NOMO-1 (cell line): ENCODE measurements at regions not wholly inside any gene's neighbourhood (a gene's known extent, or its start where the extent isn't known, plus 50 kb on each side); places are given as distances from the start of the nearest gene placed in this dataset.
"Not testable (repeated sequence)": the region's sequence is repeated elsewhere in the genome, so short reads cannot be mapped to it uniquely, and the experiment has no call there.

ENCODE experiments used
- DNase-seq, 2 experiments: peaks; one replicate each; lab custom pipeline; 2025; ENCODE audit not compliant: unreplicated experiment in 2 of 2; lab: John Stamatoyannopoulos, UW

DNA sequence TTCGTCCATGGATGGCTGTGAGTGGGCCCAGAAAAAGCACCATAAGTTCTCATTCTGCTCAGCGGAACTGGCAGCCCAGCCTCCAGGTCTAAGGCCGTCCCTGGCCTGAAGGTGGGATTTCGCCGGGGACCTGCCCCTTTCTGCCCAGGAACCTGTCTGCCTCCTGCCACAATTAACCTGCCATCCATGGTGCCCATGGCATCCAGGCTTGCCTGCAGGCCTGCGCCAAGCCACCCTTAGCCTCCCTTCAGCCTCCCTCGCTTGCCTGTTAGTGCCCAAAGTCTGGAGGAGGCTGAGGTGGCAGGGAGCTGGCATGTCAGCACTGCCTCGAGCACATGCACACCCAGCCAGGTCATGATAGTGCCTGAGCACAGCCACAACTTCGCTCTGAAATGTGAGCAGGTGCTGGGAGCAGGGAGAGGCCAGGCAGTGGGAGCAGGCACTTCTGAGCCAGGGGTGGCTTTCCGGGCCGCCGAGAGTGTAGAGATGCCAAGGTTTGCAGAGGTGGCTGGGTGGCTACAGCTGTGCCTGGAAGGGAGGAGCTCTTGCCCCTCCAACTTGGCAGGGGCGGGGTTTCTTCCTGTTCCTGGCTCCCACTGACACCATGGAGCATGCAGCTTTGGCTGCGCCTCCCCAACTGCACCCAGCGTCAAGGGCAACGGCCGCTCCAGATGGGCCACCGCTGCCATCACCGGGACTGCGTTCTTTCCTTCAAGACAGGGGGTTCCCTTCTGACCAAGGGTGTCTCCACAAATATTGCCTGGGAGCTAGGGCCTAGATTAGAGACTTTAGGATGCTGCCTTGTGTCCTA is 648.9 kb upstream of the VRK2 start:
- DNase-seq, result no peak

DNA sequence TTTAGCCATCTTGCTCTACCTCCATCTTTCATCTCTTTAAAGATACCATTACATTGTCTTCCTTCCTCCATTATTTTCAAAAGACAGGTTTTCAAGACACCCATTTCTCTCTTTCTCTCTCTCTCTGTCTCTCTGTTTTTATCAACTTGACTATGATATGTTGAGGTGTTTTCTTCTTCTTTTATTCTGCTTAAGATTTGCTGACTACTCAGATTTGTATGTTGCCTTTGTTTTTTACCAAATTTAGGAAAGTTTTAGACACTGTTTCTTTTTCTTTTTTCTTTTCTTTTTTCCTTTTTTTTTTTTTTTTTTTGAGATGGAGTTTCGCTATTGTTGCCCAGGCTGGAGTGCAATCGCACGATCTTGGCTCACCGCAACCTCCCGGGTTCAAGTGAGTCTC is 647.5 kb upstream of the VRK2 start:
- DNase-seq, result no peak

DNA sequence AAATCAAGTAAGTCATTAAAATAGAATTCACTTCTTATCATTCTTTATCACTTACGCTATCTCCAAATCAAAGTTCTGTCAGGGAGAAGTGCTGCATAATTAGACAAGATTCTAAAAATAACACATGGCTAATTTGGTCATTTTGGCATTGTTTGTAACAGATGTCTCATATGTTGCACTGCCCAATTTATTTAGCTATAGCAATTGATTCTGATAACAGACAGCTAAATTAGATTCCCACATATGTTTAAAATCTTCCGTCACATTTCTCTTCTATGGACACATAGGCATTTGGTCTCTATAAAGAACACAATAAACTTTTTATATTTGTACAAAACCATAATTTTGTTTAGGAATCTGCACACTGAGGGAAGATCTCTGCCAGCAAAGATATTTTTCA is 644.5 kb upstream of the VRK2 start:
- DNase-seq, result no peak

DNA sequence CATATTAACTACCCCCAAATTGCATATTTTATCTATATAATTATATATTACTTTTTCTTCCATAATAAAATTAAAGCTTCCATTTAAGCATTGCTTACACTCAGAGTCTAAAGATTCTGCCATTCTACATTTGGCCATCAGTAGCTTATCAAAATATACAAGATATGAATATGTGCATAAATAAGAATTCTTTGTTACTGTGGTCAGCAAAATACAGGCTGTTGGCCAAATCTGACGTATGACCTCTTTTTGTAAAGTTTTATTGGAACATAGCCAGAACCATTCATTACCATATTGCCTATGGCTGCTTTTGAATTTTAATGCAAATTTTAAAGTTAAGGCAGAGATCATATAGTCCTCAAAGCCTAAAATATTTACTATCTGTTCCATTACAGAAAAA is 643.9 kb upstream of the VRK2 start:
- DNase-seq, result no peak

DNA sequence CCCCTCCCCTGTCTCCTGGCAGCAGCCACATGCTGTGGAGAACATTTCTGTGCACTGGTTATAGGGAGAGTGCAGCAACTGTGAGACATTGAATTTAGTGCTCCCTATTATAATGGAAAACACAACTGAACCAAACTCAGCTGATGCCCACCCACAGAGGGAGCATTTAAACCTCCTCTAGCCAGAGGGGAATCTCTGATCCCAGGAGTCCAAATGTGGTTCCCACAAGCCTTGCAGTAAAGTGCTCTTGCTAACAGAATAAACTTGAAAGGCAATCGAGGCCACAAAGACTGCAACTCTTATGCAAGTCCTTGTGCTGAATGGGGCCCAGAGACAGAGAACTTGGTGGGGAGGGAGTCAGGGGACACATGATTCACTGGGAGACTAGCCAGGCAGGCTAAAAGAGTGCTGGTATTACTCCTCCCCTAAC is 638.8 kb upstream of the VRK2 start:
- DNase-seq, result no peak

DNA sequence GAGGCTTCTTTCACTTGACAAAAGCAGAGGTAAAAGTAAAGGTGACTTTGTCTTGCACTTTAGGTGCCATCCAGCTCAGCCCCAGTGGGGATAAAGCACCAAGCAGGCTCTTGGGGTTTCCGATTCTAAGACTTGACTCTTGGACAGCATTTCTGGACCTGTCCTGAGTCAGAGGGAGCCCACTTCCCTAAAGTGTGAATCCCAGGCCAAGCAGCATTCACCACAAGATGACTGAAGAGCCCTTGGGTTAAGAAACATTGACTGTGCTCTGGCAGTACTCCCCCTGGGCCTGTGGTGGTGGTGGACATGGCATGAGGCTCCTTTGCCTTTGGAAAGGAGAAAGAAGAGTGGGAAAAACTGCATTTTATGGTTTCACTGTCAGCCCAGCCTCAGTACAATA is 638.0 kb upstream of the VRK2 start:
- DNase-seq, result no peak

DNA sequence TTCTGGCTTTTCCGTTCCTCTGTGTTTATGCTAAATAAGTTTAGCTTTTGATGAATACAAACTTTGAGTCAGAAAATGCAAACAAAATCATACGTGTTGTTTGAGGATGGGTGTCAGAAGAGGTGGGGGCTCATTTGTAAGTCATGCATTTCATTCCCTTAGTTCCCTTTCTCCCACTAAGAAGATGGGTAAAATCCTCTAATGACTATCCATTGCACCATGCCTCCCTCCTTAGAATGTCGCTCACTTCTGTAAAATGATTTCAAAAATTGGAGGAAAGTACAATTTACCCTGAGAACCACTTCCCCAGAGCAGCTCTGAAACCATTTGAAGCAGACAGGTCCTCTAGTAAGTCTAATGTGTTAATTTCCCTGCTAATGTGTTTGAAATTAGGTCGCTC is 629.6 kb upstream of the VRK2 start:
- no peak for DNase-seq

DNA sequence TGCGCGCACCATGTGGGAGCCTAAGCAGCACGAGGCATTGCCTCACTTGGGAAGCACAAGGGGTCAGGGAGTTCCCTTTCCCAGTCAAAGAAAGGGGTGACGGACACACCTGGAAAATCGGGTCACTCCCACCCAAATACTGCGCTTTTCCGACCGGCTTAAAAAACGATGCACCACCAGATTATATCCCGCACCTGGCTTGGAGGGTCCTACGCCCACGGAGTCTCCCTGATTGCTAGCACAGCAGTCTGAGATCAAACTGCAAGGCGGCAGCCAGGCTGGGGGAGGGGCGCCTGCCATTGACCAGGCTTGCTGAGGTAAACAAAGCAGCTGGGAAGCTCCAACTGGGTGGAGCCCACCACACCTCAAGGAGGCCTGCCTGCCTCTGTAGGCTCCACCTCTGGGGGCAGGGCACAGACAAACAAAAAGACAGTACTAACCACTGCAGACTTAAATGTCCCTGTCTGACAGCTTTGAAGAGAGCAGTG is 627.7 kb upstream of the VRK2 start:
- DNase-seq, result not testable (repeated sequence)

DNA sequence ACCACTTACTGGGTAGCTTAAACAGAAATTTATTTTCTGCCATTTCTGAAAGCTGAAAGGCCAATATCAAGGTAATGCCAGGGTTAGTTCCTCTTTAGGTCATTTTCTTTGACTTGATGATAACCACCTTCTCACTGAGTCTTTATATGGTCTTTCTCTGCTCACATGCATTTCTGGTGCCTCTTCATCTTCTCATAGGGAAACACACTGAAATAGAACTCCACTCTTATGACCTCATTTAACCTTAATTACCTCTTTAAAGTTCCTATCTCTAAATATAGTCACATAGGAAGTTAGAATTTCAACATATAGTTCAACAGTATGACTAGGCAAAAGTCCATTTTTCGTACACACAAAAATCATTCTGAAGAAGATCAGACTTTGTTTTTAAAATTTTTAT is 616.8 kb upstream of the VRK2 start:
- DNase-seq, result peak; percentile 73 to 95

DNA sequence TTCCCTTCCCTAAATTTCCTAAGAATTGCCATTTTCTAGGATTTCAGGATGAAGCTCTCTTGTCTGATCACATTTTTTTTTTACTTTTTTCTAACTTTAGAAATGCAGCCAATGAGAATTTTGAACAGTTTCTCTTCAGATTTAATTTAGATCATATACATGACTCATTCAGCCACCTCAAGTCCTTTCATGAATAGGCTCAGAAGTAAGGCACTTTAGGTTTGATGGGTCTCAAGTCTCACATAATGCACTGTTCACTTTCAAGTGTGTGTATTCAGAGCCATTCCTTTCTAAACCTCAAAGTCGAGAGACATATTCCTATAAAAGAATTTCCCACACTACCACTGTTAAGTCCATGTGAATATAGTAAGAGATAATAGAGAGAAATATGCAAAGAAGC is 614.1 kb upstream of the VRK2 start:
- no peak for DNase-seq

DNA sequence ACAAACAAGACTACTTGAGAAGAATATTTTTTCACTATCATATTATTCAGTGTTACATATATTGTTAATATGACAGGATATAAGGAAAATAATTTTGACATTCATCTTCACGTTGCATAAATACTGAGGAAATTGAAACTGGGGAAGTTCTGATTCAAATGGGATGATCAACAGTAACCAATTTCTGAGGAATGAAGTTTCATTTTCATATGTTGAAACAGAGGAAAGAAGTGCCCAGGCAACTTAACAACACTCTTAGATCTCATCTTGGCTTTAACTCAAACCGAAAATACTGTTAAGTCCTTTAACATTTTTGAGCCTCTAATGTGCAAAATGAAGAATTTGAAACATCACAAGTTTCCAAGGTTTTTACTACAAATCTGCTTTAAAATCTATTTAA is 612.2 kb upstream of the VRK2 start:
- DNase-seq, result peak in 1 of 2 experiments; percentile 43

DNA sequence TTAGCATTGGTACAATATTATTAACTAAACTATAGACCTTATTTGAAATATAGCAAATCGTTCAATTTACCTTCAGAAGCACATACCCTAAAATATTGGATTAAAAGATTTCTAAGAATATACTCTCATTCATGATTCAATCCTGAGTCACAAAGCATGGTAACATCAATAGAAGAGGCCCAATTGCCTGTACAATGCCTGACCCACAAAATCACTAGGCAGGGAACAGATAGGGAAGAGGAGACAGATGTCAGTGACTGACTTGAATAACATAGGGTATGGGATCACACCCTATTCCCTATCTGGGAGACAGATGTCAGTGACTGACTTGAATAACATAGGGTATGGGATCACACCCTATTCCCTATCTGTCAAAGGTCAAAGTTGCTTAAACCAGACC is 611.6 kb upstream of the VRK2 start:
- no peak for DNase-seq

DNA sequence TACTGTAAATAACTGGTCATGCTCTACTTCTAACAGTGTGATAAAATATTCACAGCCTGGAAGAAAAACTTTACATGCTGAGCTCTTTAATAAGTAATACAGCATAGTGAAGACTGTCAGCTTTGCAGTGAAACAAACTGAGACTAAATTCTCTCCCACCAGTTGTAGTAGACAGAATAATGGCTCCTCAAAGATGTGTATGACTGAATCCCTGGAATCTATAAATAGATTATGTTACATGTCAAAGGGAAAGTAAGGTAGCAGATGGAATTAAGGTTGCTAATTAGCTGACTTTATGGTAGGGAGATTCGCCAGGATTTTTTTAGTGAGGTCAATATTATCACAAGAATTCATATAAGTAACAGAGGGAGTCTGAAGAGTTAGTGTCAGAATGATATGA is 609.5 kb upstream of the VRK2 start:
- no peak for DNase-seq

DNA sequence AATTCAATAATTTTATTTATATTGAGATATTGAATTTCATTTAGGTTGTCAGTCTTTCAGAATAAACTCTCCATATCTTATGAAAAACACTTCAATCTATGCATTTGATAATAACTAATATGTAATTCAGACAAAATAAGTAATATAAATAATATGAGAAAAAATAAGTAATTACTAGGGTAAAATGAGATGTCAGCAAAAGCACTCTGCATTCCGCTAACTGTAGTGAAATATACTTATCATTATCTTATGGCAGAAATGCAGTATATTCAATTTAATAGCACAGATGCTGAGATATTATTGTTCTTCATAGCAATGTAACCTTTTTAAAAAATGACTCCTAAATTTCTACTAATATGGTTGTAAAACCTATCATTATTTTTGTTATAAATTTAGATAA is 606.2 kb upstream of the VRK2 start:
- no peak for DNase-seq

DNA sequence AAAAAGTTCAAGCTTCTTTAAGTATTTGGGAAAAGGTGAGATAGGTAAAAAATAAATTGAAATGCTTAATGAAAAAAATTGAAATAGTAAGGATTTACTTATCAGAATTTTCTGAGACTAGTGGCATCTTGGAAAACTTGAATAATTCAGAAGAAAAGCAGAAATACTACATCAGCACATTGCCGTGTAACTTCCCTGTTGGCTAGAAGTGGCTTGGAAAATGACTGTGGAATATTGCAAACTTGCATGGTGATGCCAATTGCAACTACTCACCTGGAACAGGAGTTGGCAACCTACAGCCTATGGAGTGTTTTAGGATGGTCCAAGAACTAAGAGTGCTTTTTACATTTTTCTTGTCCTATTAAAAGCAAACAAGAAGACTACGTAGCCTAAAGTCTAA is 603.5 kb upstream of the VRK2 start:
- DNase-seq, result no peak

DNA sequence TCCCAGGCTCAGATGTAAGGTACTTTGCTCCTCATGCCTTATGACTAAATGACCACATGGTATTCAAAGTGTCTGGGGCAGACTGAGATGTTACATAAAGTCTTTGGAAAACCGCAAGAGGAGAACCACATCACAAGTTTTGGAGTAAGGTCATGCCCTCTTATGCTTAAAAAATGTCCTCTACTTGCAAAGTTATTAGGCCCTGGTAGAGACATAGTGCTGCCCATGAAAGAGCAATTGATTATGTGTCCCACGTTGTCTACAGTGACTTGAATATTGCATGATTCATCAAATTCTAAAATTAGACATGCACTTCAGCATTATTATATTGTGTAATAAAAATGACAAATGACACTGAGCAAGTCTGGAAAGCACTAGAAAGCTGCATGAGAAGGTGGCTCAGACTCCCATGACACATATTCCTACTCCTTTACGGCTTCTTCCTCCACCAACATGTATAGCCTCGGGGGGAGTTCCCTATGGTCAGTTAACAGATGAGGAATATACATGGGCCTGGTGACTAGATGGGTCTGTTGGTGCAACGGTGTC is 602.6 kb upstream of the VRK2 start:
- peak; percentile 52 to 89 for DNase-seq

DNA sequence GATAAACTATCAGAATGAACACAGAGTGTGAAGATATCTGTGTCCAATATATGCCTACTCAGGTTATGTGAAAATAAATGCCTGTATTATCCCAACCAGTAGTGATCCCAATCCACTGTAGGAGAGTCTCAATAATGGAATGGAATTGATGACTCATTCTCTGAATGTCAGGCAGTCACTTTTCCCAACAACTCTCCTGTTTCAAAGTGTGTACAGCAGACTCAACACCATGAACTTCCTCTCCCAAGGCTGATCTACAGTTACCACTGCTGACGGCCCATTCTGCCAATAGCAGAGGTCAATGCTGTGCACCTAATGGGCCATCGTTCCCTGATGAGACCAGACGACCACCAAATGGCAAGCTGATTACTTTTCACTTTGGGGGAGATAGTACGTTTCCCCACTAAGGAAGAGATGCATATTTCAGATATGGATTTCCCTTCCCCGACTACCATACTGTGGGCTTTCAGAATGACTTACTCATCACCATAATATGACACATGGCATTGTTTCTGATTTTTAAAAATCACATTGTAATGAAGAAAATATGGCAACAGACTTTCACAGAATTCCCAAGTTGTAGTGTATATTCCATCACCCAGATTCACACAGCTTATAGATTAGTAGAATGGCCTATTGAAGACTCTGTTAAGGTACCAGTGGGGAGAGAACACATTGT is 601.7 kb upstream of the VRK2 start:
- no peak for DNase-seq

DNA sequence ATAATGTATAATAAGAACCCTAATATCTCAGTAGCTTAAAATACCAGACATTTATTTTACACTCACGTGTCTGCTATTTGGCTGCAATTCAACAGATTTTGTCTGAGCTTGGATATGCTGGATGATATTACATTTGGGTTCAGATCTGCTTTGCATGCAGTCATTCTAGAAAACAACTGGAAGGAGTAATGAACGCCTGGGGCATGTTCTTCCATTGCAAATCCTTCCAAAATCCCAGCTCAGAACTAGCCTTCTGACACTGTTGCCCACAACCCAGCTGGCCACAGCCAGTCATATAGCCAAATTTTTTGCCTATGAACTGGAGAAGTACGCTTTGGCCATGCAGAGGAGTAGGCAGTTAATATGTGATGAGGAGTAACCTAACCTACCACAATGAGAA is 597.8 kb upstream of the VRK2 start:
- DNase-seq, result no peak

DNA sequence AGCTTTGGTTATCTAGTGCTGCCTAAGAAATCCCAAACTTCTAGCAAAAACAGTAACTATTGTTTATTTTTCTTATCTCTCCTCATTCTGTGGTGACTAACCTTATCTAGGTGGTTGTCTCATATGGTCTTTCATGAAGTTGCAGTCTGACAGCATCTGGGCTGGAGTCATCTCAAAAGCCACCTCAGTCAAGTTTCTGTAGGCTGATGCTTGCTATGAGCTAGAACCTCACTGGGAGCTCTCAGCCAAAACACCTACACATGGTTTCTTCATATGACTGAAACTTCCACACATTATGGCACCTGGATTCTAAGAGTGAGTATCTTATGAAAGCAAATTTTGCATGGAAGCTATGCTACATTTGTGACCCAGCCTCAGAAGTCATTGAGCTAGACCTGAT is 596.4 kb upstream of the VRK2 start:
- DNase-seq, result no peak

DNA sequence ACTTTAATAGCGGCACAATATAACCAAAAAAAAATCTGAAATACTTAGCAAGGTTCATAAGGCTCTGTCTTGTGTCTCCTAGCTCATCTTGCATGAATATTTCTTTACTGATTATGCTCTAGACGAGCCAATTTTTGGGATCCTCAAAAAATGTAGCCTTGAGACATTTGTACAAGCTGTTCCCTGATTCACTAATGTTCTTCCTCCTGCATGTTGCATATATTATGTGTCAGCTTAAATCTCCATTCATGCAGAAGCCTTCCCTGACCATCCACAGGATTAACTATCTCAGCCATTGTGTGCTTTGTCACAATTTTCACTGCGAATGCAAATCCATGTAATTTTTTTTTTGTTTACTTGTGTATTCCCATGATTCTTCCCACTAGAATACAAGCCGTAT is 594.0 kb upstream of the VRK2 start:
- no peak for DNase-seq

DNA sequence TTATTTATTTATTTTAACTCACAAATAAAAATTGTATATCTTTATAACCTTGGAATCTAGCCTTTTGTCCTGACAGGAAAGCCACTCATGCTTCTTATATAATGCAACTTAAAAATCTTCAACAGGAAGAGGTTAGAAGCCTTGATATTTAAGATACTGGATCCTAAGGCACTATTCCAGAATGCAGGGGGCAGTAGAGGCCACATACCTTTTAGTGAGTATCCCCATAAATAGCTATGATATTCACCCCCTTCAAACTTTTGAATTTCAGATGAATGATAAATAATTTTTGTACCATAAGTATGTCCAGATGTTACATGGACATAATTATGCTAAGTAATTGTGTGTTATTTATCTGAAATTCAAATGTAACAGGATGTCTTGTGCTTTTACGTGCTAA is 592.7 kb upstream of the VRK2 start:
- no peak for DNase-seq
